ENCODE measurements at regions not wholly inside any gene's neighbourhood (a gene's known extent, or its start where the extent isn't known, plus 50 kb on each side); places are given as distances from the start of the nearest gene placed in this dataset.

- DNase-seq (ENCODE audit: extremely low spot score): no peak
- CTCF ChIA-PET: no interaction called here
- no peak for TF ChIP-seq NFRKB (IDR thresholded peaks at IDR 0.05)
- TF ChIP-seq CTBP1 (IDR thresholded peaks at IDR 0.05; ENCODE audit: borderline replicate concordance): no peak
- no peak for TF ChIP-seq ZNF384 (IDR thresholded peaks at IDR 0.05)
- no peak for TF ChIP-seq FOXM1 (IDR thresholded peaks at IDR 0.05; ENCODE audit: borderline replicate concordance)
- TF ChIP-seq LEF1 (IDR thresholded peaks at IDR 0.05; ENCODE audit: borderline replicate concordance): no peak
- TF ChIP-seq FOXK2 (IDR thresholded peaks at IDR 0.05): no peak
- TF ChIP-seq BHLHE40 (IDR thresholded peaks at IDR 0.05; ENCODE audit: borderline replicate concordance): no peak
- TF ChIP-seq TARDBP (IDR thresholded peaks at IDR 0.05): no peak
- no peak for TF ChIP-seq ARNT (IDR thresholded peaks at IDR 0.05)
- TF ChIP-seq SUZ12 (IDR thresholded peaks at IDR 0.05): no peak
- no peak for TF ChIP-seq PKNOX1 (IDR thresholded peaks at IDR 0.05)
- no peak for TF ChIP-seq FOXA1 (IDR thresholded peaks at IDR 0.05)
- no peak for TF ChIP-seq HDGF (IDR thresholded peaks at IDR 0.05; ENCODE audit: borderline replicate concordance)
- no peak for TF ChIP-seq SP1 (IDR thresholded peaks at IDR 0.05)
- TF ChIP-seq ELF4 (IDR thresholded peaks at IDR 0.05): no peak
- TF ChIP-seq L3MBTL2 (conservative IDR thresholded peaks at IDR 0.05): no peak
- POLR2A ChIA-PET: no interaction called here
Observed at GRCh38 chr1:114310695-114311271, 157.1 kb upstream of the SYT6 start.

GRCh38 chr1:114302821-114303220 lies 149.2 kb upstream of the SYT6 start:
- ChIA-PET CTCF (no interaction called here), POLR2A (no interaction called here)
- no peak for DNase-seq (ENCODE audit: extremely low spot score)
- no peak for TF ChIP-seq CTBP1 (IDR thresholded peaks at IDR 0.05; ENCODE audit: borderline replicate concordance)
- no peak for TF ChIP-seq LEF1 (IDR thresholded peaks at IDR 0.05; ENCODE audit: borderline replicate concordance)
- no peak for TF ChIP-seq TARDBP (IDR thresholded peaks at IDR 0.05)

- no peak for DNase-seq (ENCODE audit: extremely low spot score)
- ChIA-PET CTCF (no interaction called here), POLR2A (no interaction called here)
- TF ChIP-seq ZNF384 (IDR thresholded peaks at IDR 0.05) (no peak), TARDBP (IDR thresholded peaks at IDR 0.05) (no peak), FOXA1 (IDR thresholded peaks at IDR 0.05) (no peak), BHLHE40 (IDR thresholded peaks at IDR 0.05; ENCODE audit: borderline replicate concordance) (no peak), NFRKB (IDR thresholded peaks at IDR 0.05) (no peak), ARNT (IDR thresholded peaks at IDR 0.05) (no peak), LEF1 (IDR thresholded peaks at IDR 0.05; ENCODE audit: borderline replicate concordance) (no peak), ELF4 (IDR thresholded peaks at IDR 0.05) (no peak), FOXK2 (IDR thresholded peaks at IDR 0.05) (no peak), CTBP1 (IDR thresholded peaks at IDR 0.05; ENCODE audit: borderline replicate concordance) (no peak), FOXM1 (IDR thresholded peaks at IDR 0.05; ENCODE audit: borderline replicate concordance) (no peak), L3MBTL2 (conservative IDR thresholded peaks at IDR 0.05) (no peak), PKNOX1 (IDR thresholded peaks at IDR 0.05) (no peak), SP1 (IDR thresholded peaks at IDR 0.05) (no peak), SUZ12 (IDR thresholded peaks at IDR 0.05) (no peak)
Observed at GRCh38 chr1:114299331-114299975, 145.8 kb upstream of the SYT6 start.

- no peak for TF ChIP-seq CTBP1 (IDR thresholded peaks at IDR 0.05; ENCODE audit: borderline replicate concordance)
- TF ChIP-seq ZNF384 (IDR thresholded peaks at IDR 0.05): no peak
- no peak for TF ChIP-seq SUZ12 (IDR thresholded peaks at IDR 0.05)
- no peak for TF ChIP-seq HDGF (IDR thresholded peaks at IDR 0.05; ENCODE audit: borderline replicate concordance)
- TF ChIP-seq ARNT (IDR thresholded peaks at IDR 0.05): no peak
- no peak for TF ChIP-seq LEF1 (IDR thresholded peaks at IDR 0.05; ENCODE audit: borderline replicate concordance)
- no peak for TF ChIP-seq SP1 (IDR thresholded peaks at IDR 0.05)
- TF ChIP-seq TARDBP (IDR thresholded peaks at IDR 0.05): no peak
- TF ChIP-seq L3MBTL2 (conservative IDR thresholded peaks at IDR 0.05): no peak
- no peak for TF ChIP-seq PKNOX1 (IDR thresholded peaks at IDR 0.05)
- TF ChIP-seq FOXM1 (IDR thresholded peaks at IDR 0.05; ENCODE audit: borderline replicate concordance): no peak
- no peak for TF ChIP-seq NFRKB (IDR thresholded peaks at IDR 0.05)
- TF ChIP-seq FOXK2 (IDR thresholded peaks at IDR 0.05): no peak
- TF ChIP-seq BHLHE40 (IDR thresholded peaks at IDR 0.05; ENCODE audit: borderline replicate concordance): no peak
- TF ChIP-seq FOXA1 (IDR thresholded peaks at IDR 0.05): no peak
- POLR2A ChIA-PET: no interaction called here
- CTCF ChIA-PET: no interaction called here
- DNase-seq (ENCODE audit: extremely low spot score): no peak
Observed at GRCh38 chr1:114298008-114298407, 144.3 kb upstream of the SYT6 start.

GRCh38 chr1:114296413-114296812 lies 142.7 kb upstream of the SYT6 start:
- DNase-seq (ENCODE audit: extremely low spot score): no peak
- TF ChIP-seq NFRKB (IDR thresholded peaks at IDR 0.05) (no peak), HDGF (IDR thresholded peaks at IDR 0.05; ENCODE audit: borderline replicate concordance) (no peak), L3MBTL2 (conservative IDR thresholded peaks at IDR 0.05) (no peak), PKNOX1 (IDR thresholded peaks at IDR 0.05) (no peak), TARDBP (IDR thresholded peaks at IDR 0.05) (no peak), ELF4 (IDR thresholded peaks at IDR 0.05) (no peak), LEF1 (IDR thresholded peaks at IDR 0.05; ENCODE audit: borderline replicate concordance) (no peak), SUZ12 (IDR thresholded peaks at IDR 0.05) (no peak), ZNF384 (IDR thresholded peaks at IDR 0.05) (no peak), FOXM1 (IDR thresholded peaks at IDR 0.05; ENCODE audit: borderline replicate concordance) (no peak), CTBP1 (IDR thresholded peaks at IDR 0.05; ENCODE audit: borderline replicate concordance) (no peak)
- ChIA-PET CTCF (interaction anchor here (1.3 kb wide), 1 partner anchor 13 kb away, joined by 4 read pairs; no protein-coding TSS in a partner anchor), POLR2A (no interaction called here)
